HG03066 (cell line): ENCODE measurements at regions not wholly inside any gene's neighbourhood (a gene's known extent, or its start where the extent isn't known, plus 50 kb on each side); places are given as distances from the start of the nearest gene placed in this dataset.
"Not testable (repeated sequence)": the region's sequence is repeated elsewhere in the genome, so short reads cannot be mapped to it uniquely, and the experiment has no call there.

ENCODE experiments used
- ATAC-seq: cut with Tn5 transposase; IDR thresholded peaks from one replicate; pipeline ENCODE4 v1.9.1; 2021; ENCODE audit warnings: low read depth; ENCODE audit not compliant: unreplicated experiment

- no peak for ATAC-seq
Observed at GRCh38 chr4:130659320-130659719, 1563.4 kb downstream of the C4orf33 start.

- ATAC-seq: no peak
Observed at GRCh38 chr4:130668859-130669258, 1572.9 kb downstream of the C4orf33 start.

- ATAC-seq: no peak
Observed at GRCh38 chr4:130675266-130675665, 1579.3 kb downstream of the C4orf33 start.

DNA sequence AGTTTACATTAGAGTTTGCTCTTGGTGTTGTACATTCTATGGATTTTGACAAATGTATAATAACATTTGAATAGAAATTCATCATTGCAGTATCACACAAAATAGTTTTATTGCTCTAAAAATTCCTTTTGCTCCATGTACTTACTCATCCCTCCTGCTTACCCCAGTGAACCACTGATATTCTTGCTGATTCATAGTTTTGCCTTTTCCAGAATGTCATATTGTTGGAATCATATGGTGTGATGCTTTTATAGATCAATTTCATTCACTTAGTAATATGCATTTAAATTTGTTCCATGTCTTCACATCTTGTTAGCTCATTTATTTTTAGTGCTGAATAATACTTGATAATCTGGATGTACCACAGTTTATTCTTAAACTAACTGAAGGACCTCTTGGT, 1593.2 kb downstream of the C4orf33 start:
- ATAC-seq: no peak

- no peak for ATAC-seq
Observed at GRCh38 chr4:130698251-130698650, 1602.3 kb downstream of the C4orf33 start.

GRCh38 chr4:130699004-130699403, 1603.1 kb downstream of the C4orf33 start:
- no peak for ATAC-seq

GRCh38 chr4:130703211-130703935, 1607.4 kb downstream of the C4orf33 start:
- ATAC-seq: no peak

- ATAC-seq: no peak
Observed at GRCh38 chr4:130705023-130705422, 1609.1 kb downstream of the C4orf33 start.

GRCh38 chr4:130712038-130712437, 1616.1 kb downstream of the C4orf33 start:
- no peak for ATAC-seq

- ATAC-seq: no peak
Observed at GRCh38 chr4:130714006-130714405, 1618.1 kb downstream of the C4orf33 start.

GRCh38 chr4:130722361-130722760, 1626.4 kb downstream of the C4orf33 start:
- ATAC-seq: no peak

- no peak for ATAC-seq
Observed at GRCh38 chr4:130736436-130737185, 1640.7 kb downstream of the C4orf33 start.

DNA sequence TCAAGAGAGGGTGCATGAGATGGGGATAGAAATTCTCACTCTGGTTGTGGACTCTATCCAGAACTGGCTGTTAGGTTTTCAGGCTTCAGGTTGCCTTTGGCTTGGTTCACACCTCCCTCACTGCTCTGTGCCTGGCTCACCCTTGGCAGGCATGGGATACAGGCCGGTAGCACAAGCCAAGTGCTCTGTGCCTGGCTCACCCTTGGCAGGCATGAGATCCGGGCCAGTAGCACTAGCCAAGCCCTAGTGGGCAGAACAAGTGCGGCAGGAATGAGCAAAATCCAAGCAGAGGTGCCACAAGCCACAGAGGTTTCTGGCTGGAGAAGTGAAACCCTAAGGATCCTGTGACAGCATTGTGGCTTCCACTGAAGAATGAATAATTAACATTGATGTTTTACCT, 1642.3 kb downstream of the C4orf33 start:
- no peak for ATAC-seq

- no peak for ATAC-seq
Observed at GRCh38 chr4:130747842-130748241, 1651.9 kb downstream of the C4orf33 start.

- ATAC-seq: no peak
Observed at GRCh38 chr4:130753926-130754325, 1658.0 kb downstream of the C4orf33 start.

DNA sequence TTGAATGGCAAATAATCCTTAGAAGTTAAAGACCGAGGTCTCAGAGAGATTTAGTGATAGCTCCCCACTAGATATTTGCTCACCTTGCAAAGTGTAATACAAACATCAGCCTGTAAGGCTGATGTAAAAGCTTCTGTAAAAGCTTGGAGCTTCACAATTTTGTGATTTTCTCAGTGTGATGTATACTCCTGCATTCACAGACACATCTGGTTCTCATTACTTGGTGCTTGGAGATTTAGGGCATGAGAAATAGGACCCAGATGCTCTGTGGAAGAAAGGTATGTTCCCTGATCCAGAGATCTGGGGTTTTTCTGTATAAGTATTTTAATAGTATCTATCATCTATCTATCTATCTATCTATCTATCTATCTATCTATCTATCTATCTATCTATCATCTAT, 1664.3 kb downstream of the C4orf33 start:
- no peak for ATAC-seq

DNA sequence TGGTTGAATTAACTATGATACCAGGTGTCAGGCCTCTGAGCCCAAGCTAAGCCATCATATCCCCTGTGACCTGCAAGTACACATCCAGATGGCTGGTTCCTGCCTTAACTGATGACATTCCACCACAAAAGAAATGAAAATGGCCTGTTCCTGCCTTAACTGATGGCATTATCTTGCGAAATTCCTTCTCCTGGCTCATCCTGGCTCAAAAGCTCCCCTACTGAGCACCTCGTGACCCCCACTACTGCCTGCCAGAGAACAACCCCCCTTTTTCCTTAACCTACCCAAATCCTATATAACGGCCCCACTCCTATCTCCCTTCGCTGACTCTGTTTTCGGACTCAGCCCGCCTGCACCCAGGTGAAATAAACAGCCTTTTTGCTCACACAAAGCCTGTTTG, 1671.4 kb downstream of the C4orf33 start:
- ATAC-seq: not testable (repeated sequence)

GRCh38 chr4:130772966-130773365, 1677.0 kb downstream of the C4orf33 start:
- ATAC-seq: not testable (repeated sequence)

GRCh38 chr4:130808492-130808891, 1712.5 kb downstream of the C4orf33 start:
- ATAC-seq: no peak

GRCh38 chr4:130812117-130812765, 1716.3 kb downstream of the C4orf33 start:
- ATAC-seq: no peak

- ATAC-seq: no peak
Observed at GRCh38 chr4:130814896-130815295, 1718.9 kb downstream of the C4orf33 start.

- ATAC-seq: no peak
Observed at GRCh38 chr4:130820448-130820847, 1724.5 kb downstream of the C4orf33 start.
